ENCODE measurements at regions not wholly inside any gene's neighbourhood (a gene's known extent, or its start where the extent isn't known, plus 50 kb on each side); places are given as distances from the start of the nearest gene placed in this dataset.

- no peak for TF ChIP-seq CTCF (conservative IDR thresholded peaks at IDR 0.05 in 1 of 2, IDR thresholded peaks at IDR 0.05 in 1 of 2; ENCODE audit: low read depth in 1 of 2, low read length in 2 of 2)
- TF ChIP-seq EZH2 (IDR thresholded peaks at IDR 0.05; ENCODE audit: low read length, missing control alignments): no peak
These were observed 114.7 kb downstream of the NCOR2 start for GRCh38 chr12:124452576-124453331.

Measured in fibroblast of lung (primary cell).